Endothelial cell of umbilical vein (primary cell): ENCODE measurements at regions not wholly inside any gene's neighbourhood (a gene's known extent, or its start where the extent isn't known, plus 50 kb on each side); places are given as distances from the start of the nearest gene placed in this dataset.

Experiments used
- BruUV-seq: library from RNA; stranded (reverse); fragments of 400-500 nt; replicated peaks from 2 replicates; lab custom pipeline; 2021; lab: Mats Ljungman, UMichigan
- CTCF ChIA-PET: fragments of 300-600, 350-600 bp; sonication (Branson Sonifier 250); formaldehyde crosslinking; loops from one replicate; lab custom pipeline; 2021; ENCODE audit warnings: antibody characterized with exemption, inconsistent platforms; lab: Charles Lee
- POLR2A ChIA-PET: fragments of 300-600, 350-600 bp; sonication (Branson Sonifier 250); formaldehyde crosslinking; loops from one replicate; lab custom pipeline; 2021; ENCODE audit warnings: antibody characterized with exemption, inconsistent platforms; lab: Charles Lee
- DNase-seq: peaks from one replicate; pipeline ENCODE4 v3.0.0-alpha.2; 2011; ENCODE audit warnings: low read depth, low spot score
- FAIRE-seq: peaks from 2 replicates; lab custom pipeline; 2011; peaks lifted over from hg19 to GRCh38; lab: Jason Lieb, UNC
- H2AFZ ChIP-seq: 2 replicates; pipeline ENCODE4 v1.6.0; 2012; ENCODE audit warnings: low read depth, low read length, control low read depth, inconsistent platforms
- H3K27ac ChIP-seq: 2 replicates; pipeline ENCODE4 v1.5.1; 2011; ENCODE audit warnings: low read depth, mild to moderate bottlenecking, control low read depth, low read length, moderate library complexity; ENCODE audit not compliant: insufficient read depth
- H3K27me3 ChIP-seq, 2 experiments: 2 replicates each; pipeline versions ENCODE4 v1.6.0 to v1.6.1; 2011; ENCODE audit warnings: low read length in 2 of 2, mixed read lengths in 1 of 2; ENCODE audit not compliant: control insufficient read depth in 2 of 2, insufficient read depth in 2 of 2
- H3K36me3 ChIP-seq, 2 experiments: 2 replicates in 1 of 2; 3 replicates in 1 of 2; pipeline ENCODE4 v1.5.1; 2011; ENCODE audit warnings: low read length in 2 of 2, mild to moderate bottlenecking in 1 of 2, moderate library complexity in 1 of 2; ENCODE audit not compliant: control insufficient read depth in 2 of 2, insufficient read depth in 2 of 2; ENCODE audit errors: extremely low read depth in 1 of 2
- H3K4me1 ChIP-seq: 3 replicates; pipeline ENCODE4 v1.5.1; 2011; ENCODE audit warnings: mild to moderate bottlenecking, low read length; ENCODE audit not compliant: control insufficient read depth, insufficient read depth; ENCODE audit errors: extremely low read depth
- H3K4me2 ChIP-seq: 2 replicates; pipeline ENCODE4 v1.6.1; 2011; ENCODE audit warnings: low read length, control low read depth, mixed read lengths; ENCODE audit not compliant: insufficient read depth
- H3K4me3 ChIP-seq, 3 experiments: fragments of 200-600 bp in 1 of 3; sonication (generic), shearing (Covaris generic) in 1 of 3; replicated peaks in 1 of 3; 2 replicates each; pipeline ENCODE4 v1.5.1; 2011 to 2016; ENCODE audit warnings: control low read depth in 3 of 3, low read length in 3 of 3, mild to moderate bottlenecking in 2 of 3, inconsistent platforms in 1 of 3, low read depth in 1 of 3, moderate library complexity in 1 of 3; ENCODE audit not compliant: insufficient read depth in 1 of 3
- H3K79me2 ChIP-seq: 2 replicates; pipeline ENCODE4 v1.6.0; 2012; ENCODE audit warnings: low read length, inconsistent platforms; ENCODE audit not compliant: control insufficient read depth, insufficient read depth
- H3K9ac ChIP-seq: replicated peaks from 2 replicates; pipeline ENCODE3; 2011; ENCODE audit warnings: low read length, control low read depth; ENCODE audit not compliant: insufficient read depth; ENCODE audit errors: extremely low read depth
- H3K9me1 ChIP-seq: replicated peaks from 3 replicates; pipeline ENCODE4 v1.6.0; 2011; ENCODE audit warnings: mild to moderate bottlenecking, low read length; ENCODE audit not compliant: control insufficient read depth, insufficient read depth; ENCODE audit errors: extremely low read depth
- H3K9me3 ChIP-seq: replicated peaks from 2 replicates; pipeline ENCODE4 v1.5.1; 2012; ENCODE audit warnings: low read length, inconsistent platforms; ENCODE audit not compliant: control insufficient read depth, insufficient read depth
- H4K20me1 ChIP-seq: replicated peaks from 2 replicates; pipeline ENCODE3; 2011; ENCODE audit warnings: mild to moderate bottlenecking, low read length; ENCODE audit not compliant: control insufficient read depth, insufficient read depth; ENCODE audit errors: extremely low read depth
- CTCF ChIP-seq, 2 donors: IDR thresholded peaks; 1 replicate in 1 of 2; 2 replicates in 1 of 2; pipeline ENCODE4 v1.5.1; 2011; ENCODE audit warnings: low read length in 2 of 2, mild to moderate bottlenecking in 2 of 2, moderate library complexity in 2 of 2, control low read depth in 1 of 2, inconsistent platforms in 1 of 2, low read depth in 1 of 2; ENCODE audit not compliant: insufficient read depth in 1 of 2; ENCODE audit errors: extremely low read depth in 1 of 2
- EZH2 ChIP-seq: IDR thresholded peaks from 2 replicates; pipeline ENCODE4 v1.6.1; 2012; ENCODE audit warnings: borderline replicate concordance, low read depth, mild to moderate bottlenecking, moderate library complexity, low read length, inconsistent platforms; ENCODE audit not compliant: severe bottlenecking
- FOS ChIP-seq: IDR thresholded peaks from 2 replicates; pipeline ENCODE4 v1.6.1; 2011; ENCODE audit warnings: mild to moderate bottlenecking, low read length, moderate library complexity, borderline replicate concordance; ENCODE audit not compliant: insufficient read depth
- GATA2 ChIP-seq: IDR thresholded peaks from 2 replicates; pipeline ENCODE4 v1.7.0; 2011; ENCODE audit warnings: low read depth, mild to moderate bottlenecking, moderate library complexity, mixed read lengths, low read length; ENCODE audit not compliant: insufficient read length, insufficient read depth
- JUN ChIP-seq: IDR thresholded peaks from 2 replicates; pipeline ENCODE4 v1.6.1; 2011; ENCODE audit warnings: borderline replicate concordance, low read depth; ENCODE audit not compliant: insufficient read length, insufficient read depth
- MYC ChIP-seq: IDR thresholded peaks from one replicate; pipeline ENCODE4 v1.6.1; 2011; ENCODE audit warnings: mild to moderate bottlenecking, low read depth, low read length
- POLR2A ChIP-seq: IDR thresholded peaks from 2 replicates; pipeline ENCODE4 v1.6.1; 2012; ENCODE audit warnings: low read depth, mild to moderate bottlenecking, control low read depth, low read length
- POLR2AphosphoS5 ChIP-seq: IDR thresholded peaks from 2 replicates; pipeline ENCODE4 v1.6.1; 2012; ENCODE audit warnings: low read depth, mild to moderate bottlenecking, control low read depth, low read length, moderate library complexity; ENCODE audit not compliant: insufficient read depth
- dilution Hi-C: fragments of 300-500 bp; cut with MboI; formaldehyde crosslinking; loops from one replicate; pipeline ENCODE4 v1.15.0; 2019; ENCODE audit warnings: low sequenced_read_pairs; ENCODE audit not compliant: extremely low pct_ligation_motif_present
- intact Hi-C: fragments of 100-400 bp; cut with micrococcal nuclease; formaldehyde crosslinking; loops from one replicate; pipeline ENCODE4 v1.10.0; 2022
- TF ChIP-seq, protein P1 (sequence below): IDR thresholded peaks from 2 replicates; pipeline ENCODE4 v1.6.1; 2011; ENCODE audit not compliant: insufficient read depth, insufficient read length

GRCh38 chr10:64368298-64368697 lies 847.1 kb downstream of the REEP3 start:
- intact Hi-C loops = no loop called here
- Histone ChIP-seq H3K9me3 (no peaks in the 10 kb centered on the region), H4K20me1 (no peaks in the 10 kb centered on the region), H3K27me3 (no peaks in the 10 kb centered on the region), H3K9me1 (no peaks in the 10 kb centered on the region), H3K79me2 (no peaks in the 10 kb centered on the region), H3K27ac (no peak overlapping the region), H3K4me2 (no peak overlapping the region), H3K4me3 (no peak overlapping the region), H3K9ac (no peak overlapping the region), H3K36me3 (no peaks in the 10 kb centered on the region), H2AFZ (no peak overlapping the region), H3K4me1 (no peaks in the 10 kb centered on the region)
- ChIA-PET CTCF (no interaction called here), POLR2A (no interaction called here)
- FAIRE-seq (no peak), DNase-seq (no peak)
- dilution Hi-C loops = no loop called here
- no peak for TF ChIP-seq CTCF (IDR thresholded peaks at IDR 0.05; ENCODE audit: extremely low read depth in 1 of 2, insufficient read depth in 1 of 2, low read depth in 1 of 2, low read length in 2 of 2)
- no peak for TF ChIP-seq MYC
- no peak for TF ChIP-seq FOS
- TF ChIP-seq EZH2 = no peak
- no peak for TF ChIP-seq POLR2AphosphoS5
- no peak for TF ChIP-seq GATA2
- no peak for TF ChIP-seq POLR2A
- TF ChIP-seq, protein P1, sequence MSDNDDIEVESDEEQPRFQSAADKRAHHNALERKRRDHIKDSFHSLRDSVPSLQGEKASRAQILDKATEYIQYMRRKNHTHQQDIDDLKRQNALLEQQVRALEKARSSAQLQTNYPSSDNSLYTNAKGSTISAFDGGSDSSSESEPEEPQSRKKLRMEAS = no peak
- no peak for TF ChIP-seq JUN
- no TSS peak for BruUV-seq
